ENCODE measurements at regions not wholly inside any gene's neighbourhood (a gene's known extent, or its start where the extent isn't known, plus 50 kb on each side); places are given as distances from the start of the nearest gene placed in this dataset.

- Histone ChIP-seq H3K4me3 (no peak overlapping the region), H3K27me3 (no peaks in the 10 kb centered on the region), H3K36me3 (no peaks in the 10 kb centered on the region), H3K4me1 (peaks cover 0 to 8% (median 3%) of the 10 kb centered on the region in 4 donors), H3K9me3 (no peaks in the 10 kb centered on the region), H3K27ac (no peak overlapping the region)
- no peak for DNase-seq
- intact Hi-C loops (cut with DNase I; ENCODE audit: low total_unique reads): no loop called here
- TF ChIP-seq POLR2A (IDR thresholded peaks at IDR 0.05): no peak
- TF ChIP-seq EP300 (IDR thresholded peaks at IDR 0.05): no peak
- no peak for TF ChIP-seq CTCF (IDR thresholded peaks at IDR 0.05)
- TF ChIP-seq POLR2AphosphoS5 (IDR thresholded peaks at IDR 0.05): no peak
- WGBS, 5 donors: 70 to 72% (median 70%) methylated on average over 13 of the region's 13 CpGs
Measured at GRCh38 chr9:95666096-95666784, 149.5 kb upstream of the PTCH1 start.

GRCh38 chr9:95653246-95653645 lies 136.5 kb upstream of the PTCH1 start:
- intact Hi-C loops (cut with DNase I; ENCODE audit: low total_unique reads): no loop called here
- H3K4me1 ChIP-seq: no peaks in the 10 kb centered on the region
- no peak overlapping the region for H3K4me3 ChIP-seq
- H3K9me3 ChIP-seq: no peaks in the 10 kb centered on the region
- H3K36me3 ChIP-seq: no peaks in the 10 kb centered on the region
- no peak overlapping the region for H3K27ac ChIP-seq
- H3K27me3 ChIP-seq: no peaks in the 10 kb centered on the region
- WGBS, 5 donors: 55 to 69% (median 60%) methylated on average over 2 of the region's 2 CpGs
- TF ChIP-seq POLR2A (IDR thresholded peaks at IDR 0.05): no peak
- DNase-seq: peak in 1 of 2 donors; percentile 43

- Histone ChIP-seq H3K27me3 (no peaks in the 10 kb centered on the region), H3K9me3 (no peaks in the 10 kb centered on the region), H3K36me3 (no peaks in the 10 kb centered on the region), H3K27ac (no peak overlapping the region), H3K4me3 (no peak overlapping the region), H3K4me1 (no peaks in the 10 kb centered on the region)
- intact Hi-C loops (cut with DNase I; ENCODE audit: low total_unique reads): no loop called here
- TF ChIP-seq CTCF (IDR thresholded peaks at IDR 0.05): no peak
- TF ChIP-seq EP300 (IDR thresholded peaks at IDR 0.05): no peak
- TF ChIP-seq POLR2A (IDR thresholded peaks at IDR 0.05): no peak
- TF ChIP-seq POLR2AphosphoS5 (IDR thresholded peaks at IDR 0.05): no peak
- no peak for DNase-seq
- WGBS, 5 donors: 64 to 78% (median 75%) methylated on average over 3 of the region's 3 CpGs
Measured at GRCh38 chr9:95650720-95651119, 133.9 kb upstream of the PTCH1 start.

GRCh38 chr9:95649801-95650213 lies 133.0 kb upstream of the PTCH1 start:
- no peaks in the 10 kb centered on the region for H3K4me1 ChIP-seq
- H3K27ac ChIP-seq: no peak overlapping the region
- intact Hi-C loops (cut with DNase I; ENCODE audit: low total_unique reads): no loop called here
- H3K36me3 ChIP-seq: no peaks in the 10 kb centered on the region
- no peak overlapping the region for H3K4me3 ChIP-seq
- TF ChIP-seq POLR2AphosphoS5 (IDR thresholded peaks at IDR 0.05) (no peak), EP300 (IDR thresholded peaks at IDR 0.05) (no peak), POLR2A (IDR thresholded peaks at IDR 0.05) (no peak)
- WGBS, 5 donors: 77 to 80% (median 78%) methylated on average over 8 of the region's 8 CpGs
- H3K27me3 ChIP-seq: no peaks in the 10 kb centered on the region
- H3K9me3 ChIP-seq: no peaks in the 10 kb centered on the region
- no peak for DNase-seq

- 92 to 97% (median 94%) methylated on average over 5 of the region's 5 CpGs for WGBS, 5 donors
- DNase-seq: no peak
- H3K36me3 ChIP-seq: no peaks in the 10 kb centered on the region
- intact Hi-C loops (cut with DNase I; ENCODE audit: low total_unique reads): no loop called here
- H3K4me3 ChIP-seq: no peak overlapping the region
- H3K27ac ChIP-seq: no peak overlapping the region
- no peaks in the 10 kb centered on the region for H3K27me3 ChIP-seq
- H3K9me3 ChIP-seq: no peaks in the 10 kb centered on the region
- no peaks in the 10 kb centered on the region for H3K4me1 ChIP-seq
- TF ChIP-seq POLR2AphosphoS5 (IDR thresholded peaks at IDR 0.05) (no peak), CTCF (IDR thresholded peaks at IDR 0.05) (no peak), POLR2A (IDR thresholded peaks at IDR 0.05) (no peak), EP300 (IDR thresholded peaks at IDR 0.05) (no peak)
Measured at GRCh38 chr9:95648225-95648624, 131.5 kb upstream of the PTCH1 start.
